Astrocyte of the spinal cord (primary cell): ENCODE measurements at regions not wholly inside any gene's neighbourhood (a gene's known extent, or its start where the extent isn't known, plus 50 kb on each side); places are given as distances from the start of the nearest gene placed in this dataset.

Experiments
- DNase-seq: peaks from one replicate; pipeline ENCODE4 v3.0.0; 2011; ENCODE audit warnings: low read depth, low spot score
- H3K4me3 ChIP-seq: 2 replicates; pipeline ENCODE4 v1.5.1; 2011; ENCODE audit warnings: low read depth, mild to moderate bottlenecking, low read length, moderate library complexity
- CTCF ChIP-seq: IDR thresholded peaks from 2 replicates; pipeline ENCODE4 v1.5.1; 2012; ENCODE audit warnings: low read depth, mild to moderate bottlenecking, low read length, inconsistent platforms
- in situ Hi-C: cut with HindIII; loops from 2 replicates; pipeline ENCODE4 v1.10.0; 2017; ENCODE audit warnings: low sequenced_read_pairs

GRCh38 chr16:7763111-7763510 is 430.5 kb downstream of the RBFOX1 start:
- TF ChIP-seq CTCF, result no peak
- in situ Hi-C loops, result no loop called here
- DNase-seq, result no peak
- no peak overlapping the region for H3K4me3 ChIP-seq
